ENCODE measurements at regions not wholly inside any gene's neighbourhood (a gene's known extent, or its start where the extent isn't known, plus 50 kb on each side); places are given as distances from the start of the nearest gene placed in this dataset.

DNA sequence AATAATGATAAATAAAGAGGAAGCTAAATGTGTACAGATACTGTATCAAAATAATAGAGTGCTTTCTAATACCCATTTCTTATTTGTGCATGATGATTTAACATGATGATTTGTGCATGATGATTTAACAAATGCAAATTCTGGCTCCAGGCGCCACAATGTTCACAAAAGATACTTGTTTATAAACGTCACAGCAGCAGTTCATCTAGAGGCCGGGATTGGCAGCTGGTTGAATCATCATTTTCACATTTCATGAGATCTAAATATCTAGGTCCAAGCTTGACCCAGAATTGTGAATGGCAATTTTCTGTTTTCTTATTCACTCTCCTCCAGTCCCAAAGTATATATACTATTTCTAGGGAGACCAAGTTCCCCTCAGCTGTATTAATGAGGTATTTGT lies 322.0 kb downstream of the SUCLG1 start (continued):
- no peak for TF ChIP-seq IKZF3 (tag by site-specific recombination; IDR thresholded peaks at IDR 0.05)
- no peak for TF ChIP-seq ZNF785 (tag by site-specific recombination; IDR thresholded peaks at IDR 0.05)

DNA sequence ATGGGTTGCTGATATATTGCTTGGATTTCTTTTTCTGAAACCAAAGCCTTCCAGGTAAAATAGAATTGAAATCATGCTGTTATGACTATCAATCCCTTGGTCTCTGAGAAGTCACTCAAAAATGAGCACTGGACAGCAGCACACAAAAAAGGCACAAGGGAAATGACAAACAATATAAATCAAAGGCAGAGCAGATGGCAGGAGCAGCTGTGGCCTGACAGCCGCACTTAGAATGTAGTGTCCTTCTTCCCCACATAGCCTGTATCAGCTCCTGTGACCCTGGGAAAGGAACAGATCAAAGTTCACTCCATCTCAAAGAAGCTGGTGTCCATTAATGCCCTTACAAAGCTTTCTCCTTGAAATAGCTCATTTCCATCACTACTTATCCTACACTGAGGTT lies 326.7 kb downstream of the SUCLG1 start:
- ChIA-PET CTCF (interaction anchor here (0.6 kb wide), 1 partner anchor 110 kb away, joined by 3 read pairs; no protein-coding TSS in a partner anchor), POLR2A (no interaction called here)
- no peaks in the 10 kb centered on the region for H3K36me3 ChIP-seq (ENCODE audit: control insufficient read depth in 2 of 2, insufficient read depth in 1 of 2, low read length in 2 of 2)
- no peaks in the 10 kb centered on the region for H3K9me3 ChIP-seq (ENCODE audit: control insufficient read depth, insufficient read depth, low read depth, low read length)
- H3K27ac ChIP-seq (ENCODE audit: extremely low read depth, low read depth, low read length), result no peak overlapping the region
- H3K4me3 ChIP-seq (ENCODE audit: low read depth, low read length), result no peak overlapping the region
- no peaks in the 10 kb centered on the region for H3K4me1 ChIP-seq (ENCODE audit: control insufficient read depth, insufficient read depth, low read length)
- no peak for TF ChIP-seq ZNF837 (tag by site-specific recombination; IDR thresholded peaks at IDR 0.05)
- TF ChIP-seq KLF10 (tag by site-specific recombination; IDR thresholded peaks at IDR 0.05), result no peak
- TF ChIP-seq ZNF248 (tag by site-specific recombination; IDR thresholded peaks at IDR 0.05), result no peak
- TF ChIP-seq, protein P1, sequence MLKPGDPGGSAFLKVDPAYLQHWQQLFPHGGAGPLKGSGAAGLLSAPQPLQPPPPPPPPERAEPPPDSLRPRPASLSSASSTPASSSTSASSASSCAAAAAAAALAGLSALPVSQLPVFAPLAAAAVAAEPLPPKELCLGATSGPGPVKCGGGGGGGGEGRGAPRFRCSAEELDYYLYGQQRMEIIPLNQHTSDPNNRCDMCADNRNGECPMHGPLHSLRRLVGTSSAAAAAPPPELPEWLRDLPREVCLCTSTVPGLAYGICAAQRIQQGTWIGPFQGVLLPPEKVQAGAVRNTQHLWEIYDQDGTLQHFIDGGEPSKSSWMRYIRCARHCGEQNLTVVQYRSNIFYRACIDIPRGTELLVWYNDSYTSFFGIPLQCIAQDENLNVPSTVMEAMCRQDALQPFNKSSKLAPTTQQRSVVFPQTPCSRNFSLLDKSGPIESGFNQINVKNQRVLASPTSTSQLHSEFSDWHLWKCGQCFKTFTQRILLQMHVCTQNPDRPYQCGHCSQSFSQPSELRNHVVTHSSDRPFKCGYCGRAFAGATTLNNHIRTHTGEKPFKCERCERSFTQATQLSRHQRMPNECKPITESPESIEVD (tag by site-specific recombination; IDR thresholded peaks at IDR 0.05), result no peak
- TF ChIP-seq ZNF664 (tag by site-specific recombination; IDR thresholded peaks at IDR 0.05), result no peak
- no peak for TF ChIP-seq ZNF560 (tag by site-specific recombination; IDR thresholded peaks at IDR 0.05; ENCODE audit: borderline replicate concordance)
- TF ChIP-seq ZNF341 (tag by site-specific recombination; IDR thresholded peaks at IDR 0.05; ENCODE audit: low read depth), result no peak
- TF ChIP-seq, protein P2, sequence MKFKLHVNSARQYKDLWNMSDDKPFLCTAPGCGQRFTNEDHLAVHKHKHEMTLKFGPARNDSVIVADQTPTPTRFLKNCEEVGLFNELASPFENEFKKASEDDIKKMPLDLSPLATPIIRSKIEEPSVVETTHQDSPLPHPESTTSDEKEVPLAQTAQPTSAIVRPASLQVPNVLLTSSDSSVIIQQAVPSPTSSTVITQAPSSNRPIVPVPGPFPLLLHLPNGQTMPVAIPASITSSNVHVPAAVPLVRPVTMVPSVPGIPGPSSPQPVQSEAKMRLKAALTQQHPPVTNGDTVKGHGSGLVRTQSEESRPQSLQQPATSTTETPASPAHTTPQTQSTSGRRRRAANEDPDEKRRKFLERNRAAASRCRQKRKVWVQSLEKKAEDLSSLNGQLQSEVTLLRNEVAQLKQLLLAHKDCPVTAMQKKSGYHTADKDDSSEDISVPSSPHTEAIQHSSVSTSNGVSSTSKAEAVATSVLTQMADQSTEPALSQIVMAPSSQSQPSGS (tag by site-specific recombination; IDR thresholded peaks at IDR 0.05; ENCODE audit: low read depth), result no peak

DNA sequence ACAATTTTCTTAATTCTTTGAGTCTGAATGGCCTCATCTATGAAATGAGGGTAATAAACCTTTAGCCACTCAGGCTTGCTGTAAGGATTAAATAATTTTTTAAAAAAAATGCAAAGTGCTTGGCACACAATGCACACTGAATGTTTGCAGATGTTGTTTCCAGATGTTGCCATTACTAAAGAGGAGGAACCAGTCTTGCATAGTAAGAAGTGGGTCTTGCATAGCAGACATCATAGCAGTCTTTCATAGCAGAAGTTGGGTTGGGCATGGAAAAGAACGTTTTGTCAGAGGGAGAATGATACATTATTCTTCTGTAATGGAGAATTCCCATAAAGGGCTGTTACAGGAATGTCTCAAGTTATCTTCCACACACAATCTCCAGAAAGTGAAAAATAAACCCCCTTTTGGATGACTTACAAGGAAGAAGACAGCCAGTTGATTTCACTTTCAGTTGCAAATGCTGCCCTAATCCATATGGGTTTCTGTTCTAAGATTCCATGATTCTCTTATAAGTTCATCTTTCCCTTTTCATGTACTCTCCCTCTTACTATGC lies 327.7 kb downstream of the SUCLG1 start:
- ChIA-PET CTCF (no interaction called here), POLR2A (no interaction called here)
- H3K27ac ChIP-seq (ENCODE audit: extremely low read depth, low read depth, low read length), result no peak overlapping the region
- no peaks in the 10 kb centered on the region for H3K9me3 ChIP-seq (ENCODE audit: control insufficient read depth, insufficient read depth, low read depth, low read length)
- no peaks in the 10 kb centered on the region for H3K4me1 ChIP-seq (ENCODE audit: control insufficient read depth, insufficient read depth, low read length)
- TF ChIP-seq, protein P3, sequence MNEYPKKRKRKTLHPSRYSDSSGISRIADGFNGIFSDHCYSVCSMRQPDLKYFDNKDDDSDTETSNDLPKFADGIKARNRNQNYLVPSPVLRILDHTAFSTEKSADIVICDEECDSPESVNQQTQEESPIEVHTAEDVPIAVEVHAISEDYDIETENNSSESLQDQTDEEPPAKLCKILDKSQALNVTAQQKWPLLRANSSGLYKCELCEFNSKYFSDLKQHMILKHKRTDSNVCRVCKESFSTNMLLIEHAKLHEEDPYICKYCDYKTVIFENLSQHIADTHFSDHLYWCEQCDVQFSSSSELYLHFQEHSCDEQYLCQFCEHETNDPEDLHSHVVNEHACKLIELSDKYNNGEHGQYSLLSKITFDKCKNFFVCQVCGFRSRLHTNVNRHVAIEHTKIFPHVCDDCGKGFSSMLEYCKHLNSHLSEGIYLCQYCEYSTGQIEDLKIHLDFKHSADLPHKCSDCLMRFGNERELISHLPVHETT (tag by site-specific recombination; IDR thresholded peaks at IDR 0.05), result no peak
- TF ChIP-seq, protein P4, sequence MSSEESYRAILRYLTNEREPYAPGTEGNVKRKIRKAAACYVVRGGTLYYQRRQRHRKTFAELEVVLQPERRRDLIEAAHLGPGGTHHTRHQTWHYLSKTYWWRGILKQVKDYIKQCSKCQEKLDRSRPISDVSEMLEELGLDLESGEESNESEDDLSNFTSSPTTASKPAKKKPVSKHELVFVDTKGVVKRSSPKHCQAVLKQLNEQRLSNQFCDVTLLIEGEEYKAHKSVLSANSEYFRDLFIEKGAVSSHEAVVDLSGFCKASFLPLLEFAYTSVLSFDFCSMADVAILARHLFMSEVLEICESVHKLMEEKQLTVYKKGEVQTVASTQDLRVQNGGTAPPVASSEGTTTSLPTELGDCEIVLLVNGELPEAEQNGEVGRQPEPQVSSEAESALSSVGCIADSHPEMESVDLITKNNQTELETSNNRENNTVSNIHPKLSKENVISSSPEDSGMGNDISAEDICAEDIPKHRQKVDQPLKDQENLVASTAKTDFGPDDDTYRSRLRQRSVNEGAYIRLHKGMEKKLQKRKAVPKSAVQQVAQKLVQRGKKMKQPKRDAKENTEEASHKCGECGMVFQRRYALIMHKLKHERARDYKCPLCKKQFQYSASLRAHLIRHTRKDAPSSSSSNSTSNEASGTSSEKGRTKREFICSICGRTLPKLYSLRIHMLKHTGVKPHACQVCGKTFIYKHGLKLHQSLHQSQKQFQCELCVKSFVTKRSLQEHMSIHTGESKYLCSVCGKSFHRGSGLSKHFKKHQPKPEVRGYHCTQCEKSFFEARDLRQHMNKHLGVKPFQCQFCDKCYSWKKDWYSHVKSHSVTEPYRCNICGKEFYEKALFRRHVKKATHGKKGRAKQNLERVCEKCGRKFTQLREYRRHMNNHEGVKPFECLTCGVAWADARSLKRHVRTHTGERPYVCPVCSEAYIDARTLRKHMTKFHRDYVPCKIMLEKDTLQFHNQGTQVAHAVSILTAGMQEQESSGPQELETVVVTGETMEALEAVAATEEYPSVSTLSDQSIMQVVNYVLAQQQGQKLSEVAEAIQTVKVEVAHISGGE (tag by site-specific recombination; conservative IDR thresholded peaks at IDR 0.05; ENCODE audit: low read depth), result no peak
- TF ChIP-seq YY2 (tag by site-specific recombination; IDR thresholded peaks at IDR 0.05), result no peak
- TF ChIP-seq ZXDB (tag by site-specific recombination; IDR thresholded peaks at IDR 0.05), result no peak
- H3K4me3 ChIP-seq (ENCODE audit: low read depth, low read length), result no peak overlapping the region
- no peaks in the 10 kb centered on the region for H3K36me3 ChIP-seq (ENCODE audit: control insufficient read depth in 2 of 2, insufficient read depth in 1 of 2, low read length in 2 of 2)

All from HEK293 (cell line).